ENCODE measurements at regions not wholly inside any gene's neighbourhood (a gene's known extent, or its start where the extent isn't known, plus 50 kb on each side); places are given as distances from the start of the nearest gene placed in this dataset.
"Not testable (repeated sequence)": the region's sequence is repeated elsewhere in the genome, so short reads cannot be mapped to it uniquely, and the experiment has no call there.

DNA sequence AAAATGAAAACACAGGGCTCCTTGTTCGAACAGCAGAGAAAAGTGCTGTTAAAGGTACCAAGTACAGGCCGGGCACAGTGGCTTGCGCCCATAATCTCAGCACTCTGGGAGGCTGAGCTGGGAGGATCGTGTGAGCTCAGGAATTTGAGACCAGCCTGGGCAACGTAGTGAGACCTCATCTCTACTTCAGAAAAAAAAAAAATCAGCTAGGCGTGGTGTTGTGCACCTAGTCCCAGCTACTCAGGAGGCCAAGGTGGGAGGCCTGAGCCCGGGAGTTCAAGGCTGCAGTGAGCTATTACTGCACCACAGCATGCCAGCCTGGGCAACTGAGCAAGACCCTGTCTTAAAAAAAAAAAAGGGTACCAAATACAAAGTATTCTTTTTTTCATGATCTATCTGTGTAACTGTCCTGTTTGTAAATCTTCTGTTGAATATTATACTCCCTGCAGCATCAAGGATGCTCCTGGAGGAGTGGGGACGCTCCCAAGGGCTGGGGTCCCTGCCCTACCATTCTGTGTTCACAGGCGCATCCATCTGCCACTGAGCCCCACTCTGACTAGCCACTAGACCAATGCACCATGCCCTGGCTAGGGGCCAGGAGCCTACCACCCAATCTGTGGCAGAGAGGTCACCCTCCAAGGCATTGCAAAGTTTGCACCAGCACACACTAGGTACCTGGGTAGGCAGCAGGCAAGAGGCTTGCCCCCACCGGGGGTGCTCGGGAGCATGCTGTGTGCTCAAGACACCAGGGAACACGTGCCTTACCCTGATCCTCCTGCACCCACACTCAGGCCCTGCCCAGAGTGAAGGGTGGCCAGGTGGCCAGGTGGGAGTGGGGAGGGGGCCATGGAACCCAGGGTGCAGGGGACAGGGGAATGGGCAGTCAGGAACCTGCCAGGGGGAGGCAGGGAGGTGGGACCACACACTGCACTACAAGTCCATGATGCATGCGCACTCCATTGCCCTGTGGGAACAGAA lies 67.3 kb upstream of the KMT2C start:
- no peak for DNase-seq (ENCODE audit: low spot score)

GRCh38 chr7:152501506-152501905 lies 65.7 kb upstream of the KMT2C start:
- no peak for DNase-seq (ENCODE audit: low spot score)

- DNase-seq (ENCODE audit: low spot score): not testable (repeated sequence)
Observed at GRCh38 chr7:152499969-152500368, 64.2 kb upstream of the KMT2C start.

DNA sequence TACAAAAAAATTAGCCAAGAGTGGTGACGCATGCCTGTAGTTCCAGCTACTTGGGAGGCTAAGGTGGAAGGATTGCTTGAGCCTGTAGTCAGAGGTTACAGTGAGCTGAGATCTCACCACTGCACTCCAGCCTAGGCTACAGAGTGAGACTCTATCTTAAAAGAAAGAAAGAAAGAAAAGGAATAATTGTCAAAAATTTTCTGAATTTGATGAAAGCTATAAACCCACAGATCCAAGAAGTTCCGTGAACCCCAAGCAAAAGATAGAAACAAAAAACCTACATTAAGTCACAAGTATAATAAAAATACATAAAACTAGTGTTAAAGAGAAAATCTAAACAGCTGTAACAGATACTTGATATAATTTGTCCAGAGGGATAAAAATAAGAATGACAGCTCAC lies 60.1 kb upstream of the KMT2C start:
- no peak for DNase-seq (ENCODE audit: low spot score)

DNA sequence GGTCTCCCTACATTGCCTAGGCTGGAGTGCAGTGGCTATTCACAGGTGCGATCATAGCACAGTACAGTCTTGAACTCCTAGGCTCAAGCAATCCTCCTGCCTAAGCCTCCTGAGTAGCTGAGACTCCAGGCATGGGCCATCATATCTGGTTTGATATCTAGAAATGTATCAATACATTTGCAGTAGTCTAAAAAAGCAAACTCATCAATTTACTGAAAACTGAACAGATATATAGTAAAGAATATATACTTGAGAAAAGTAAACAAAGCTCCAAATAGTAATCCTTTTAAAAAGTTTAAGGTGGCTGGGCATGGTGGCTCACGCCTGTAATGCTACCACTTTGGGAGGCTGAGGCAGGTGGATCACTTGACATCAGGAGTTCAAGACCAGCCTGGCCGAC lies 57.1 kb upstream of the KMT2C start:
- DNase-seq (ENCODE audit: low spot score): no peak

- no peak for DNase-seq (ENCODE audit: low spot score)
Observed at GRCh38 chr7:152489044-152489443, 53.2 kb upstream of the KMT2C start.

DNA sequence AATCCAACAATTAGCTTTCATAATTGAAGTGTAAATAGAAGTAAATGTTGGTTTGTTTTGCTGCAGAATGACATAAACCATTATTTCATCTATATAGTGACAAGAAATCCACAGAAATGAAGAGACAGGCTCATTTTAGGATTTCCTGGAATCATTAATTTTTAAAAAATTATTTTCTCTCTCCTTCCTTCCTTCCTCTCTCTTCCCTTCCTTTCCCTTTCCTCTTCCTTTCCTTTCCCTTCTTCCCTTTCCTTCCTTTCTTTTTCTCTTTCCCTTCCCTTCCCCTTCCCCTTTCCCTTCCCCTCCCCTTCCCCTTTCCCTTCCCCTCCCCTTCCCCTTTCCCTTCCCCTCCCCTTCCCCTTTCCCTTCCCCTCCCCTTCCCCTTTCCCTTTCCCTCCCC lies 51.2 kb upstream of the KMT2C start:
- no peak for DNase-seq (ENCODE audit: low spot score)

GRCh38 chr7:152485826-152486225 lies 50.0 kb upstream of the KMT2C start:
- DNase-seq (ENCODE audit: low spot score): no peak

Data from CD4-positive, alpha-beta T cell treated with Interleukin-15 for 4 hours (primary cell).